B cell (primary cell): ENCODE measurements at regions not wholly inside any gene's neighbourhood (a gene's known extent, or its start where the extent isn't known, plus 50 kb on each side); places are given as distances from the start of the nearest gene placed in this dataset.

Experiments used
- ATAC-seq: fragments of 200-7000 bp; cut with Tn5 transposase; one replicate; pipeline ENCODE4 v1.10.0; 2021; ENCODE audit warnings: low read depth, mild to moderate bottlenecking, moderate number of reproducible peaks, moderate library complexity
- CTCF ChIA-PET: fragments of 350-600 bp; sonication (Branson Sonifier 250); formaldehyde crosslinking; loops from one replicate; lab custom pipeline; 2021; ENCODE audit warnings: antibody characterized with exemption, inconsistent platforms; lab: Charles Lee
- POLR2A ChIA-PET: fragments of 350-600 bp; sonication (Branson Sonifier 250); formaldehyde crosslinking; loops from one replicate; lab custom pipeline; 2021; ENCODE audit warnings: antibody characterized with exemption; lab: Charles Lee
- DNase-seq: peaks from one replicate; pipeline ENCODE4 v3.0.0; 2013
- H2AFZ ChIP-seq: 2 replicates; pipeline ENCODE4 v1.6.1; 2012; ENCODE audit warnings: mild to moderate bottlenecking, low read depth, low read length; ENCODE audit not compliant: insufficient read depth, poor library complexity, severe bottlenecking
- H3K27ac ChIP-seq, 2 donors: 1 replicate in 1 of 2; 2 replicates in 1 of 2; pipeline ENCODE4 v1.5.1; 2012 to 2013; ENCODE audit warnings: low read length in 2 of 2, mild to moderate bottlenecking in 2 of 2, moderate library complexity in 1 of 2
- H3K27me3 ChIP-seq, 4 experiments: fragments of 200-600 bp in 1 of 4; sonication (generic) in 1 of 4; replicated peaks in 1 of 4; 1 replicate in 2 of 4; 2 replicates in 2 of 4; pipeline versions ENCODE4 v1.6.1 to v1.7.0; 2013 to 2016; ENCODE audit warnings: low read length in 3 of 4, mild to moderate bottlenecking in 2 of 4, mixed read lengths in 1 of 4, moderate library complexity in 1 of 4; ENCODE audit not compliant: insufficient read depth in 4 of 4, control insufficient read depth in 3 of 4; ENCODE audit errors: control extremely low read depth in 1 of 4
- H3K36me3 ChIP-seq, 2 experiments: replicated peaks in 1 of 2; 1 replicate in 1 of 2; 2 replicates in 1 of 2; pipeline versions ENCODE4 v1.6.1 to v1.7.1; 2013; ENCODE audit warnings: low read length in 1 of 2; ENCODE audit not compliant: insufficient read depth in 2 of 2, control insufficient read depth in 1 of 2; ENCODE audit errors: control extremely low read depth in 1 of 2, extremely low read depth in 1 of 2
- H3K4me1 ChIP-seq, 2 donors: fragments of 200-600 bp in 1 of 2; sonication (generic) in 1 of 2; 1 replicate in 1 of 2; 2 replicates in 1 of 2; pipeline versions ENCODE4 v1.5.1 to v1.6.1; 2013 to 2017; ENCODE audit warnings: low read length in 2 of 2; ENCODE audit not compliant: control insufficient read depth in 2 of 2, insufficient read depth in 2 of 2
- H3K4me2 ChIP-seq: replicated peaks from 2 replicates; pipeline ENCODE3; 2012; ENCODE audit warnings: mild to moderate bottlenecking, low read depth, low read length; ENCODE audit not compliant: poor library complexity, severe bottlenecking
- H3K4me3 ChIP-seq, 5 experiments: fragments of 200-600 bp in 1 of 5; sonication (generic) in 1 of 5; 1 replicate in 3 of 5; 2 replicates in 2 of 5; pipeline versions ENCODE4 v1.5.1 to v1.7.0; 2011 to 2016; ENCODE audit warnings: low read length in 4 of 5, mild to moderate bottlenecking in 4 of 5, low read depth in 2 of 5, control low read depth in 1 of 5, moderate library complexity in 1 of 5; ENCODE audit not compliant: insufficient read depth in 1 of 5; ENCODE audit errors: control extremely low read depth in 1 of 5, extremely low read depth in 1 of 5
- H3K79me2 ChIP-seq: fragments of 200-600 bp; sonication (generic); one replicate; pipeline ENCODE4 v1.6.0; 2016; ENCODE audit warnings: low read length; ENCODE audit not compliant: control insufficient read depth, insufficient read depth
- H3K9ac ChIP-seq: fragments of 200-600 bp; sonication (generic); 2 replicates; pipeline ENCODE4 v1.6.1; 2017; ENCODE audit warnings: mild to moderate bottlenecking, low read length, moderate library complexity
- H3K9me3 ChIP-seq, 3 donors: one replicate each; pipeline versions ENCODE4 v1.6.1 to v1.7.1; 2013; ENCODE audit warnings: low read length in 2 of 3; ENCODE audit not compliant: control insufficient read depth in 2 of 3, insufficient read depth in 1 of 3; ENCODE audit errors: control extremely low read depth in 1 of 3
- H4K20me1 ChIP-seq: 2 replicates; pipeline ENCODE4 v1.6.0; 2012; ENCODE audit warnings: mild to moderate bottlenecking, low read length; ENCODE audit not compliant: insufficient read depth, control insufficient read depth, poor library complexity, severe bottlenecking
- H3K27ac Mint-ChIP-seq: one replicate; pipeline ENCODE4 v1.8.0; 2021; ENCODE audit warnings: mixed read lengths
- H3K27me3 Mint-ChIP-seq: one replicate; pipeline ENCODE4 v1.8.0; 2021; ENCODE audit warnings: mixed read lengths
- H3K4me1 Mint-ChIP-seq: one replicate; pipeline ENCODE4 v1.8.0; 2021; ENCODE audit warnings: mixed read lengths
- H3K4me3 Mint-ChIP-seq: one replicate; pipeline ENCODE4 v1.8.0; 2021; ENCODE audit warnings: mixed read lengths
- H3K9me3 Mint-ChIP-seq: one replicate; pipeline ENCODE4 v1.8.0; 2022; ENCODE audit warnings: mixed read lengths; ENCODE audit not compliant: insufficient read depth
- CTCF ChIP-seq: fragments of 200-600 bp; IDR thresholded peaks from one replicate; pipeline ENCODE4 v1.8.0; 2022; ENCODE audit warnings: antibody characterized with exemption, mild to moderate bottlenecking
- EZH2 ChIP-seq: IDR thresholded peaks from 2 replicates; pipeline ENCODE4 v1.6.1; 2012; ENCODE audit warnings: borderline replicate concordance, low read depth, mild to moderate bottlenecking, moderate library complexity, low read length; ENCODE audit not compliant: insufficient read depth, poor library complexity, severe bottlenecking
- WGBS: methylation state at CpG from one replicate; pipeline ENCODE4 v1.1.5; 2013; ENCODE audit warnings: missing lambda C conversion rate; ENCODE audit not compliant: insufficient coverage; 5-methylcytosine and 5-hydroxymethylcytosine counted together
- intact Hi-C: fragments of 100-400 bp; cut with micrococcal nuclease; formaldehyde crosslinking; loops from one replicate; pipeline ENCODE4 v1.10.0; 2022

GRCh38 chr6:147676495-147677199 lies 168.2 kb downstream of the SAMD5 start:
- Histone ChIP-seq H3K4me3 (no peak overlapping the region), H3K79me2 (no peaks in the 10 kb centered on the region), H4K20me1 (no peaks in the 10 kb centered on the region), H3K36me3 (no peaks in the 10 kb centered on the region), H3K9me3 (peaks cover 0 to 4% (median 0%) of the 10 kb centered on the region in 3 donors), H3K9ac (no peak overlapping the region), H3K4me1 (no peaks in the 10 kb centered on the region), H2AFZ (no peak overlapping the region), H3K4me2 (no peak overlapping the region), H3K27ac (no peak overlapping the region), H3K27me3 (no peaks in the 10 kb centered on the region)
- H3K27ac Mint-ChIP-seq: no peak overlapping the region
- H3K27me3 Mint-ChIP-seq: no peaks in the 10 kb centered on the region
- H3K4me3 Mint-ChIP-seq: no peak overlapping the region
- no peaks in the 10 kb centered on the region for H3K4me1 Mint-ChIP-seq
- ATAC-seq (no peak), DNase-seq (no peak)
- POLR2A ChIA-PET: no interaction called here
- CTCF ChIA-PET: no interaction called here
- intact Hi-C loops: no loop called here
- TF ChIP-seq CTCF (no peak), EZH2 (no peak)
- no peaks in the 10 kb centered on the region for H3K9me3 Mint-ChIP-seq
- 93% methylated on average over 5 of the region's 7 CpGs for WGBS

- ChIA-PET CTCF (no interaction called here), POLR2A (no interaction called here)
- Histone ChIP-seq H2AFZ (no peak overlapping the region), H3K36me3 (no peaks in the 10 kb centered on the region), H4K20me1 (no peaks in the 10 kb centered on the region), H3K4me1 (no peaks in the 10 kb centered on the region), H3K27ac (no peak overlapping the region), H3K4me3 (no peak overlapping the region), H3K9ac (no peak overlapping the region), H3K9me3 (peaks cover 0 to 4% (median 0%) of the 10 kb centered on the region in 3 donors), H3K27me3 (no peaks in the 10 kb centered on the region), H3K4me2 (no peak overlapping the region), H3K79me2 (no peaks in the 10 kb centered on the region)
- 82% methylated on average over 4 of the region's 4 CpGs for WGBS
- H3K4me1 Mint-ChIP-seq: no peaks in the 10 kb centered on the region
- ATAC-seq (no peak), DNase-seq (no peak)
- H3K27ac Mint-ChIP-seq: no peak overlapping the region
- H3K9me3 Mint-ChIP-seq: no peaks in the 10 kb centered on the region
- H3K4me3 Mint-ChIP-seq: no peak overlapping the region
- no peaks in the 10 kb centered on the region for H3K27me3 Mint-ChIP-seq
- intact Hi-C loops: no loop called here
- no peak for TF ChIP-seq EZH2
- TF ChIP-seq CTCF: no peak
Observed at GRCh38 chr6:147677647-147678046, 169.2 kb downstream of the SAMD5 start.
